Activated T-cell treated with anti-CD3 and anti-CD28 coated beads, Interleukin-2, amount 50 U/mL, for 4 hours (primary cell): ENCODE measurements at regions not wholly inside any gene's neighbourhood (a gene's known extent, or its start where the extent isn't known, plus 50 kb on each side); places are given as distances from the start of the nearest gene placed in this dataset.
"Not testable (repeated sequence)": the region's sequence is repeated elsewhere in the genome, so short reads cannot be mapped to it uniquely, and the experiment has no call there.

Experiments used
- ATAC-seq, 2 donors: fragments of 200-7000 bp; cut with Tn5 transposase; one replicate each; pipeline ENCODE4 v1.10.0; 2021
- DNase-seq: peaks from one replicate; pipeline ENCODE4 v3.0.0-alpha.2; 2020
- H3K27me3 Mint-ChIP-seq: one replicate; pipeline ENCODE4 v1.8.0; 2021; ENCODE audit warnings: low read depth, mixed read lengths
- H3K36me3 Mint-ChIP-seq: one replicate; pipeline ENCODE4 v1.8.0; 2022; ENCODE audit warnings: mixed read lengths; ENCODE audit not compliant: insufficient read depth
- H3K4me1 Mint-ChIP-seq: one replicate; pipeline ENCODE4 v1.8.0; 2021; ENCODE audit warnings: low read depth, mixed read lengths
- H3K4me3 Mint-ChIP-seq: one replicate; pipeline ENCODE4 v1.8.0; 2021; ENCODE audit warnings: mild to moderate bottlenecking, moderate library complexity, mixed read lengths
- H3K9me3 Mint-ChIP-seq: one replicate; pipeline ENCODE4 v1.8.0; 2021; ENCODE audit warnings: mixed read lengths

- Mint-ChIP-seq H3K36me3 (no peaks in the 10 kb centered on the region), H3K27me3 (no peaks in the 10 kb centered on the region), H3K4me1 (no peaks in the 10 kb centered on the region), H3K9me3 (peaks cover 6% of the 10 kb centered on the region), H3K4me3 (no peak overlapping the region)
- ATAC-seq (no peak), DNase-seq (no peak)
These were observed 1408.0 kb downstream of the RAPGEF2 start for GRCh38 chr4:160510928-160511327.

- ATAC-seq, result no peak
- Mint-ChIP-seq H3K27me3 (no peaks in the 10 kb centered on the region), H3K9me3 (peaks cover 6% of the 10 kb centered on the region), H3K4me1 (no peaks in the 10 kb centered on the region), H3K4me3 (no peak overlapping the region), H3K36me3 (no peaks in the 10 kb centered on the region)
- DNase-seq, result no peak
These were observed 1411.2 kb downstream of the RAPGEF2 start for GRCh38 chr4:160514126-160514525.

GRCh38 chr4:160523231-160523630, 1420.4 kb downstream of the RAPGEF2 start:
- H3K9me3 Mint-ChIP-seq, result peaks cover 4% of the 10 kb centered on the region
- DNase-seq, result no peak
- no peak for ATAC-seq
- H3K27me3 Mint-ChIP-seq, result no peaks in the 10 kb centered on the region
- H3K4me1 Mint-ChIP-seq, result no peaks in the 10 kb centered on the region
- H3K36me3 Mint-ChIP-seq, result no peaks in the 10 kb centered on the region
- H3K4me3 Mint-ChIP-seq, result no peak overlapping the region

GRCh38 chr4:160537681-160538080, 1434.8 kb downstream of the RAPGEF2 start:
- no peak for DNase-seq
- Mint-ChIP-seq H3K4me3 (no peak overlapping the region), H3K27me3 (no peaks in the 10 kb centered on the region)

GRCh38 chr4:160546201-160546600, 1443.3 kb downstream of the RAPGEF2 start:
- no peaks in the 10 kb centered on the region for H3K4me1 Mint-ChIP-seq
- DNase-seq (no peak), ATAC-seq (no peak)
- no peaks in the 10 kb centered on the region for H3K27me3 Mint-ChIP-seq
- H3K9me3 Mint-ChIP-seq, result peaks cover 18% of the 10 kb centered on the region
- H3K4me3 Mint-ChIP-seq, result no peak overlapping the region
- H3K36me3 Mint-ChIP-seq, result no peaks in the 10 kb centered on the region

More at GRCh38 chr4:160537681-160538080, 1434.8 kb downstream of the RAPGEF2 start:
- H3K36me3 Mint-ChIP-seq, result no peaks in the 10 kb centered on the region
- ATAC-seq, result no peak
- no peaks in the 10 kb centered on the region for H3K9me3 Mint-ChIP-seq
- H3K4me1 Mint-ChIP-seq, result no peaks in the 10 kb centered on the region

GRCh38 chr4:160549951-160550519, 1447.2 kb downstream of the RAPGEF2 start:
- ATAC-seq, H3K4me1 Mint-ChIP-seq, H3K4me3 Mint-ChIP-seq, DNase-seq, H3K27me3 Mint-ChIP-seq, H3K36me3 Mint-ChIP-seq: not testable (repeated sequence)
- H3K9me3 Mint-ChIP-seq, result peaks cover 10% of the 10 kb centered on the region

- Mint-ChIP-seq H3K27me3 (no peaks in the 10 kb centered on the region), H3K4me1 (no peaks in the 10 kb centered on the region), H3K36me3 (no peaks in the 10 kb centered on the region), H3K9me3 (peaks cover 5% of the 10 kb centered on the region), H3K4me3 (no peak overlapping the region)
- DNase-seq (no peak), ATAC-seq (no peak)
These were observed 1459.8 kb downstream of the RAPGEF2 start for GRCh38 chr4:160562661-160563060.

- H3K4me1 Mint-ChIP-seq, result no peaks in the 10 kb centered on the region
- DNase-seq (no peak), ATAC-seq (no peak)
- H3K9me3 Mint-ChIP-seq, result peaks cover 5% of the 10 kb centered on the region
- no peak overlapping the region for H3K4me3 Mint-ChIP-seq
- H3K36me3 Mint-ChIP-seq, result no peaks in the 10 kb centered on the region
- no peaks in the 10 kb centered on the region for H3K27me3 Mint-ChIP-seq
These were observed 1460.8 kb downstream of the RAPGEF2 start for GRCh38 chr4:160563552-160564282.

- Mint-ChIP-seq H3K36me3 (no peaks in the 10 kb centered on the region), H3K4me1 (no peaks in the 10 kb centered on the region), H3K27me3 (no peaks in the 10 kb centered on the region), H3K4me3 (no peak overlapping the region), H3K9me3 (no peaks in the 10 kb centered on the region)
- DNase-seq (no peak), ATAC-seq (no peak)
These were observed 1464.8 kb downstream of the RAPGEF2 start for GRCh38 chr4:160567634-160568033.

- Mint-ChIP-seq H3K27me3 (no peaks in the 10 kb centered on the region), H3K9me3 (no peaks in the 10 kb centered on the region), H3K4me3 (no peak overlapping the region), H3K36me3 (no peaks in the 10 kb centered on the region), H3K4me1 (no peaks in the 10 kb centered on the region)
- no peak for ATAC-seq
- DNase-seq, result no peak
These were observed 1467.4 kb downstream of the RAPGEF2 start for GRCh38 chr4:160570271-160570670.

- not testable (repeated sequence) for H3K27me3 Mint-ChIP-seq, H3K4me1 Mint-ChIP-seq, H3K9me3 Mint-ChIP-seq, DNase-seq, H3K36me3 Mint-ChIP-seq, H3K4me3 Mint-ChIP-seq, ATAC-seq
These were observed 1471.4 kb downstream of the RAPGEF2 start for GRCh38 chr4:160574272-160574671.

GRCh38 chr4:160580581-160580980, 1477.7 kb downstream of the RAPGEF2 start:
- no peak for ATAC-seq
- Mint-ChIP-seq H3K9me3 (peaks cover 8% of the 10 kb centered on the region), H3K27me3 (no peaks in the 10 kb centered on the region), H3K36me3 (no peaks in the 10 kb centered on the region), H3K4me3 (no peak overlapping the region), H3K4me1 (no peaks in the 10 kb centered on the region)
- DNase-seq, result no peak

- Mint-ChIP-seq H3K9me3 (peaks cover 14% of the 10 kb centered on the region), H3K36me3 (no peaks in the 10 kb centered on the region), H3K4me3 (no peak overlapping the region), H3K4me1 (no peaks in the 10 kb centered on the region), H3K27me3 (no peaks in the 10 kb centered on the region)
- DNase-seq (no peak), ATAC-seq (no peak)
These were observed 1489.4 kb downstream of the RAPGEF2 start for GRCh38 chr4:160592258-160592657.

GRCh38 chr4:160595646-160596045, 1492.8 kb downstream of the RAPGEF2 start:
- H3K9me3 Mint-ChIP-seq, result peaks cover 7% of the 10 kb centered on the region
- H3K36me3 Mint-ChIP-seq, result no peaks in the 10 kb centered on the region
- H3K4me1 Mint-ChIP-seq, result no peaks in the 10 kb centered on the region
- no peak for DNase-seq
- H3K4me3 Mint-ChIP-seq, result no peak overlapping the region
- no peak for ATAC-seq
- no peaks in the 10 kb centered on the region for H3K27me3 Mint-ChIP-seq

- H3K36me3 Mint-ChIP-seq, result no peaks in the 10 kb centered on the region
- peaks cover 3% of the 10 kb centered on the region for H3K9me3 Mint-ChIP-seq
- no peak for DNase-seq
- no peaks in the 10 kb centered on the region for H3K27me3 Mint-ChIP-seq
- no peak overlapping the region for H3K4me3 Mint-ChIP-seq
- no peak for ATAC-seq
- no peaks in the 10 kb centered on the region for H3K4me1 Mint-ChIP-seq
These were observed 1501.7 kb downstream of the RAPGEF2 start for GRCh38 chr4:160604541-160604940.
